Body of pancreas (tissue), 4 donors: ENCODE measurements at regions not wholly inside any gene's neighbourhood (a gene's known extent, or its start where the extent isn't known, plus 50 kb on each side); places are given as distances from the start of the nearest gene placed in this dataset.

Experiments used
- POLR2A ChIP-seq, 3 donors: fragments of 450-650 bp; IDR thresholded peaks; one replicate each; pipeline ENCODE4 v1.6.1; 2016; ENCODE audit warnings: antibody characterized with exemption in 3 of 3, mild to moderate bottlenecking in 2 of 3
- TF ChIP-seq, protein P1 (sequence below), 7 experiments: fragments of 450-650 bp in 4 of 7; fragments of 200-600 bp in 3 of 7; sonication (generic) in 3 of 7; IDR thresholded peaks; one replicate each; pipeline ENCODE4 v1.5.1; 2016 to 2019; ENCODE audit warnings: antibody characterized with exemption in 7 of 7

DNA sequence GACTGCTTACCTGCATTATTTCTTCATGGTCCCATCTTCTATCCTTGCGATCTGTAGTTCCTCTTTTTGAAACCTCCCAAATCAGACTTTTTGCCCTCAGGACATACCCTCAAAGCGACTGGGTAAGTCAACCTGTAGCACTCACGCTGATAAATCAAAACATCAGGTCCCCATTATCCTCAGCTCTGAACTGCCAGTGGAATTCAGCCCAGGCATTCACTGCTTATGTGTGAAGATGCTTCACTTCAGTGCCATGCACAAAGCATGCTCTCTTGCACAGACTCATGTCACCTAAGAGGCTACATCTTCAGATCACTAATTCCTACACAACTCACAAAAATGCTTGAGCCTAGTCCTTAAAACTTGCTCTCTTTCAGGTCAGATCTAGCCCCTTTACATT, 283.6 kb upstream of the KLF6 start:
- TF ChIP-seq, protein P1, sequence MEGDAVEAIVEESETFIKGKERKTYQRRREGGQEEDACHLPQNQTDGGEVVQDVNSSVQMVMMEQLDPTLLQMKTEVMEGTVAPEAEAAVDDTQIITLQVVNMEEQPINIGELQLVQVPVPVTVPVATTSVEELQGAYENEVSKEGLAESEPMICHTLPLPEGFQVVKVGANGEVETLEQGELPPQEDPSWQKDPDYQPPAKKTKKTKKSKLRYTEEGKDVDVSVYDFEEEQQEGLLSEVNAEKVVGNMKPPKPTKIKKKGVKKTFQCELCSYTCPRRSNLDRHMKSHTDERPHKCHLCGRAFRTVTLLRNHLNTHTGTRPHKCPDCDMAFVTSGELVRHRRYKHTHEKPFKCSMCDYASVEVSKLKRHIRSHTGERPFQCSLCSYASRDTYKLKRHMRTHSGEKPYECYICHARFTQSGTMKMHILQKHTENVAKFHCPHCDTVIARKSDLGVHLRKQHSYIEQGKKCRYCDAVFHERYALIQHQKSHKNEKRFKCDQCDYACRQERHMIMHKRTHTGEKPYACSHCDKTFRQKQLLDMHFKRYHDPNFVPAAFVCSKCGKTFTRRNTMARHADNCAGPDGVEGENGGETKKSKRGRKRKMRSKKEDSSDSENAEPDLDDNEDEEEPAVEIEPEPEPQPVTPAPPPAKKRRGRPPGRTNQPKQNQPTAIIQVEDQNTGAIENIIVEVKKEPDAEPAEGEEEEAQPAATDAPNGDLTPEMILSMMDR (IDR thresholded peaks at IDR 0.05), result no peak
- TF ChIP-seq POLR2A (IDR thresholded peaks at IDR 0.05), result no peak
